Liver (tissue), 7 donors: ENCODE measurements at regions not wholly inside any gene's neighbourhood (a gene's known extent, or its start where the extent isn't known, plus 50 kb on each side); places are given as distances from the start of the nearest gene placed in this dataset.

ENCODE experiments used
- DNase-seq: peaks from one replicate; pipeline ENCODE4 v3.0.0-alpha.2; 2017; ENCODE audit warnings: low spot score
- H3K27ac ChIP-seq, 2 donors: one replicate each; pipeline ENCODE4 v1.7.0; 2013; ENCODE audit warnings: inconsistent platforms in 2 of 2, low read length in 2 of 2, control low read depth in 1 of 2, low read depth in 1 of 2, mild to moderate bottlenecking in 1 of 2
- H3K27me3 ChIP-seq, 4 donors: one replicate each; pipeline versions ENCODE4 v1.6.1 to v1.7.0; 2013; ENCODE audit warnings: low read length in 3 of 4, inconsistent platforms in 1 of 4, mild to moderate bottlenecking in 1 of 4, moderate library complexity in 1 of 4; ENCODE audit not compliant: control insufficient read depth in 4 of 4, insufficient read depth in 4 of 4
- H3K36me3 ChIP-seq, 4 donors: one replicate each; pipeline versions ENCODE4 v1.6.1 to v1.7.0; 2013; ENCODE audit warnings: low read length in 3 of 4, mild to moderate bottlenecking in 3 of 4, low read depth in 1 of 4, moderate library complexity in 1 of 4; ENCODE audit not compliant: control insufficient read depth in 4 of 4, insufficient read depth in 3 of 4
- H3K4me1 ChIP-seq, 4 donors: one replicate each; pipeline versions ENCODE4 v1.6.1 to v1.7.0; 2013; ENCODE audit warnings: low read length in 3 of 4, mild to moderate bottlenecking in 3 of 4, moderate library complexity in 1 of 4; ENCODE audit not compliant: control insufficient read depth in 4 of 4, insufficient read depth in 4 of 4
- H3K4me3 ChIP-seq, 3 donors: one replicate each; pipeline versions ENCODE4 v1.6.1 to v1.7.0; 2013; ENCODE audit warnings: low read length in 3 of 3, control low read depth in 1 of 3, low read depth in 1 of 3, mild to moderate bottlenecking in 1 of 3
- H3K9ac ChIP-seq, 2 donors: one replicate each; pipeline ENCODE4 v1.7.0; 2013; ENCODE audit warnings: low read length in 2 of 2, mild to moderate bottlenecking in 2 of 2, moderate library complexity in 2 of 2, control low read depth in 1 of 2, low read depth in 1 of 2
- H3K9me3 ChIP-seq, 4 donors: one replicate each; pipeline versions ENCODE4 v1.6.1 to v1.7.0; 2013; ENCODE audit warnings: low read length in 3 of 4; ENCODE audit not compliant: control insufficient read depth in 4 of 4
- ATF3 ChIP-seq: IDR thresholded peaks from 2 replicates; pipeline ENCODE4 v1.6.1; 2016; ENCODE audit warnings: antibody characterized with exemption
- FOXA1 ChIP-seq: IDR thresholded peaks from 2 replicates; pipeline ENCODE4 v1.6.1; 2016; ENCODE audit warnings: antibody characterized with exemption
- FOXA2 ChIP-seq: IDR thresholded peaks from 2 replicates; pipeline ENCODE4 v1.6.1; 2016; ENCODE audit warnings: antibody characterized with exemption
- GABPA ChIP-seq, 2 donors: IDR thresholded peaks in 1 of 2; conservative IDR thresholded peaks in 1 of 2; 2 replicates each; pipeline ENCODE4 v1.6.1; 2016; ENCODE audit warnings: antibody characterized with exemption in 2 of 2, mild to moderate bottlenecking in 1 of 2, moderate library complexity in 1 of 2
- HNF4A ChIP-seq, 2 donors: conservative IDR thresholded peaks; 2 replicates each; pipeline ENCODE4 v1.6.1; 2016; ENCODE audit warnings: antibody characterized with exemption in 2 of 2, mild to moderate bottlenecking in 2 of 2
- HNF4G ChIP-seq: IDR thresholded peaks from 2 replicates; pipeline ENCODE4 v1.6.1; 2016; ENCODE audit warnings: antibody characterized with exemption
- MAX ChIP-seq: IDR thresholded peaks from 2 replicates; pipeline ENCODE4 v1.6.1; 2016; ENCODE audit warnings: antibody characterized with exemption
- NR2F2 ChIP-seq: IDR thresholded peaks from 2 replicates; pipeline ENCODE4 v1.6.1; 2016; ENCODE audit warnings: antibody characterized with exemption
- RAD21 ChIP-seq, 2 donors: IDR thresholded peaks; 2 replicates each; pipeline ENCODE4 v1.6.1; 2016; ENCODE audit warnings: antibody characterized with exemption in 2 of 2, mild to moderate bottlenecking in 2 of 2
- REST ChIP-seq: IDR thresholded peaks from 2 replicates; pipeline ENCODE4 v1.6.1; 2016; ENCODE audit warnings: antibody characterized with exemption, mild to moderate bottlenecking
- SP1 ChIP-seq: IDR thresholded peaks from 2 replicates; pipeline ENCODE4 v1.6.1; 2018; ENCODE audit warnings: antibody characterized with exemption, mild to moderate bottlenecking
- ZBTB33 ChIP-seq: IDR thresholded peaks from 2 replicates; pipeline ENCODE4 v1.6.1; 2016; ENCODE audit warnings: antibody characterized with exemption
- WGBS: extraction: QIAGEN DNeasy Blood & Tissue Kit; methylation state at CpG from one replicate; pipeline ENCODE4 v1.1.7; 2013; 5-methylcytosine and 5-hydroxymethylcytosine counted together
- donor health status: healthy.
- donor health status: healthy.
- donor health status: healthy.
- donor health status: healthy.

GRCh38 chr6:14450133-14450504 lies 332.5 kb downstream of the CD83 start:
- no peaks in the 10 kb centered on the region for H3K4me1 ChIP-seq
- H3K9me3 ChIP-seq, result no peaks in the 10 kb centered on the region
- no peaks in the 10 kb centered on the region for H3K27me3 ChIP-seq
- DNase-seq, result no peak
- 80% methylated on average over 12 of the region's 12 CpGs for WGBS
- no peak overlapping the region for H3K4me3 ChIP-seq
- no peaks in the 10 kb centered on the region for H3K36me3 ChIP-seq
- TF ChIP-seq GABPA (IDR thresholded peaks at IDR 0.05 in 1 of 2, conservative IDR thresholded peaks at IDR 0.05 in 1 of 2) (no peak), HNF4A (conservative IDR thresholded peaks at IDR 0.05) (no peak), REST (no peak), ATF3 (no peak), RAD21 (IDR thresholded peaks at IDR 0.05) (no peak)
- H3K9ac ChIP-seq, result no peak overlapping the region
- no peak overlapping the region for H3K27ac ChIP-seq

- no peaks in the 10 kb centered on the region for H3K9me3 ChIP-seq
- no peak for DNase-seq
- no peak overlapping the region for H3K9ac ChIP-seq
- WGBS, result 88% methylated on average over 6 of the region's 6 CpGs
- no peak overlapping the region for H3K4me3 ChIP-seq
- no peak for TF ChIP-seq SP1
- TF ChIP-seq REST, result no peak
- no peak for TF ChIP-seq ATF3
- TF ChIP-seq RAD21 (IDR thresholded peaks at IDR 0.05), result no peak
- TF ChIP-seq HNF4A (conservative IDR thresholded peaks at IDR 0.05), result no peak
- TF ChIP-seq HNF4G, result no peak
- no peak for TF ChIP-seq MAX
- TF ChIP-seq FOXA1, result no peak
- no peak for TF ChIP-seq NR2F2
- no peak for TF ChIP-seq ZBTB33
- no peak for TF ChIP-seq GABPA (IDR thresholded peaks at IDR 0.05 in 1 of 2, conservative IDR thresholded peaks at IDR 0.05 in 1 of 2)
- no peak for TF ChIP-seq FOXA2
- H3K36me3 ChIP-seq, result no peaks in the 10 kb centered on the region
- H3K27ac ChIP-seq, result no peak overlapping the region
- H3K27me3 ChIP-seq, result no peaks in the 10 kb centered on the region
- no peaks in the 10 kb centered on the region for H3K4me1 ChIP-seq
These were observed 333.0 kb downstream of the CD83 start for GRCh38 chr6:14450578-14450977.
